HUES48 (cell line): ENCODE measurements at regions not wholly inside any gene's neighbourhood (a gene's known extent, or its start where the extent isn't known, plus 50 kb on each side); places are given as distances from the start of the nearest gene placed in this dataset.
A peak's percentile ranks its signal among the peaks of the same experiment; 100 is the strongest.
"Not testable (repeated sequence)": the region's sequence is repeated elsewhere in the genome, so short reads cannot be mapped to it uniquely, and the experiment has no call there.

Experiments
- H3K27ac ChIP-seq: one replicate; pipeline ENCODE4 v1.7.0; 2013; ENCODE audit warnings: low read depth, low read length, inconsistent platforms
- H3K27me3 ChIP-seq: 2 replicates; pipeline ENCODE4 v1.6.1; 2013; ENCODE audit warnings: mild to moderate bottlenecking, low read length; ENCODE audit not compliant: control insufficient read depth, insufficient read depth
- H3K36me3 ChIP-seq: 2 replicates; pipeline ENCODE4 v1.6.1; 2013; ENCODE audit warnings: low read length; ENCODE audit not compliant: control insufficient read depth, insufficient read depth
- H3K4me1 ChIP-seq: 2 replicates; pipeline ENCODE4 v1.6.1; 2013; ENCODE audit warnings: mild to moderate bottlenecking, low read length; ENCODE audit not compliant: control insufficient read depth, insufficient read depth
- H3K4me3 ChIP-seq: 2 replicates; pipeline ENCODE4 v1.5.1; 2013; ENCODE audit warnings: mild to moderate bottlenecking, low read depth, low read length
- H3K9ac ChIP-seq: 2 replicates; pipeline ENCODE4 v1.6.1; 2013; ENCODE audit warnings: mild to moderate bottlenecking, low read depth, low read length, moderate library complexity
- H3K9me3 ChIP-seq: 2 replicates; pipeline ENCODE4 v1.6.1; 2013; ENCODE audit warnings: low read length; ENCODE audit not compliant: control insufficient read depth, insufficient read depth

- Histone ChIP-seq H3K4me3 (no peak overlapping the region), H3K27ac (no peak overlapping the region), H3K36me3 (no peaks in the 10 kb centered on the region), H3K27me3 (no peaks in the 10 kb centered on the region), H3K9me3 (no peaks in the 10 kb centered on the region), H3K9ac (no peak overlapping the region), H3K4me1 (peaks cover 25% of the 10 kb centered on the region)
Observed at GRCh38 chr5:124952566-124952965, 206.1 kb upstream of the ZNF608 start.

GRCh38 chr5:124954784-124955183 lies 208.3 kb upstream of the ZNF608 start:
- no peaks in the 10 kb centered on the region for H3K9me3 ChIP-seq
- peaks cover 5% of the 10 kb centered on the region for H3K4me1 ChIP-seq
- no peaks in the 10 kb centered on the region for H3K27me3 ChIP-seq
- H3K36me3 ChIP-seq: no peaks in the 10 kb centered on the region
- no peak overlapping the region for H3K9ac ChIP-seq
- H3K4me3 ChIP-seq: no peak overlapping the region
- H3K27ac ChIP-seq: no peak overlapping the region

GRCh38 chr5:124956471-124957029 lies 210.1 kb upstream of the ZNF608 start:
- Histone ChIP-seq H3K36me3 (no peaks in the 10 kb centered on the region), H3K9me3 (no peaks in the 10 kb centered on the region), H3K27ac (no peak overlapping the region), H3K27me3 (no peaks in the 10 kb centered on the region), H3K4me1 (no peaks in the 10 kb centered on the region), H3K9ac (no peak overlapping the region), H3K4me3 (no peak overlapping the region)

GRCh38 chr5:124957063-124957462 lies 210.6 kb upstream of the ZNF608 start:
- Histone ChIP-seq H3K4me3 (no peak overlapping the region), H3K27ac (no peak overlapping the region), H3K9me3 (no peaks in the 10 kb centered on the region), H3K27me3 (no peaks in the 10 kb centered on the region), H3K36me3 (no peaks in the 10 kb centered on the region), H3K9ac (no peak overlapping the region), H3K4me1 (no peaks in the 10 kb centered on the region)

- H3K4me3 ChIP-seq: no peak overlapping the region
- peaks cover 24% of the 10 kb centered on the region for H3K4me1 ChIP-seq
- no peak overlapping the region for H3K9ac ChIP-seq
- no peaks in the 10 kb centered on the region for H3K9me3 ChIP-seq
- no peaks in the 10 kb centered on the region for H3K36me3 ChIP-seq
- no peak overlapping the region for H3K27ac ChIP-seq
- no peaks in the 10 kb centered on the region for H3K27me3 ChIP-seq
Observed at GRCh38 chr5:124960266-124960665, 213.8 kb upstream of the ZNF608 start.

- Histone ChIP-seq H3K36me3 (no peaks in the 10 kb centered on the region), H3K9ac (no peak overlapping the region), H3K27me3 (no peaks in the 10 kb centered on the region), H3K4me3 (no peak overlapping the region), H3K27ac (no peak overlapping the region), H3K9me3 (no peaks in the 10 kb centered on the region), H3K4me1 (peaks cover 30% of the 10 kb centered on the region)
Observed at GRCh38 chr5:124961521-124961920, 215.1 kb upstream of the ZNF608 start.

GRCh38 chr5:124962111-124962510 lies 215.7 kb upstream of the ZNF608 start:
- Histone ChIP-seq H3K9me3 (no peaks in the 10 kb centered on the region), H3K27me3 (no peaks in the 10 kb centered on the region), H3K36me3 (no peaks in the 10 kb centered on the region), H3K9ac (no peak overlapping the region), H3K27ac (no peak overlapping the region), H3K4me1 (peaks cover 31% of the 10 kb centered on the region), H3K4me3 (no peak overlapping the region)

- Histone ChIP-seq H3K4me1 (peaks cover 31% of the 10 kb centered on the region), H3K27ac (peak overlapping the region; percentile 82), H3K9me3 (no peaks in the 10 kb centered on the region), H3K4me3 (no peak overlapping the region), H3K9ac (no peak overlapping the region), H3K36me3 (no peaks in the 10 kb centered on the region), H3K27me3 (no peaks in the 10 kb centered on the region)
Observed at GRCh38 chr5:124962735-124963134, 216.3 kb upstream of the ZNF608 start.

GRCh38 chr5:124963236-124963919 lies 216.9 kb upstream of the ZNF608 start:
- Histone ChIP-seq H3K4me3 (no peak overlapping the region), H3K27ac (peak overlapping the region; percentile 82), H3K4me1 (peaks cover 31% of the 10 kb centered on the region), H3K36me3 (no peaks in the 10 kb centered on the region), H3K9me3 (no peaks in the 10 kb centered on the region), H3K9ac (peak overlapping the region; percentile 16; the same call in 1 of the 2 replicates), H3K27me3 (no peaks in the 10 kb centered on the region)

- not testable (repeated sequence) for H3K4me3 ChIP-seq, H3K36me3 ChIP-seq, H3K9me3 ChIP-seq, H3K9ac ChIP-seq, H3K27ac ChIP-seq, H3K27me3 ChIP-seq
- peaks cover 31% of the 10 kb centered on the region for H3K4me1 ChIP-seq
Observed at GRCh38 chr5:124966741-124967140, 220.3 kb upstream of the ZNF608 start.

GRCh38 chr5:124970381-124970780 lies 223.9 kb upstream of the ZNF608 start:
- not testable (repeated sequence) for H3K9ac ChIP-seq, H3K4me3 ChIP-seq, H3K36me3 ChIP-seq, H3K27ac ChIP-seq, H3K9me3 ChIP-seq, H3K27me3 ChIP-seq
- H3K4me1 ChIP-seq: peaks cover 24% of the 10 kb centered on the region
